H1 (cell line): ENCODE measurements at regions not wholly inside any gene's neighbourhood (a gene's known extent, or its start where the extent isn't known, plus 50 kb on each side); places are given as distances from the start of the nearest gene placed in this dataset.

Source experiments
- ASH2L ChIP-seq: fragments of 200-600, 300-600 bp; sonication (generic); IDR thresholded peaks from one replicate; pipeline ENCODE4 v1.7.1; 2017; ENCODE audit warnings: low read length
- CBX5 ChIP-seq: fragments of 300-800, 300-1000 bp; sonication (generic); IDR thresholded peaks from 2 replicates; pipeline ENCODE4 v1.7.1; 2016; ENCODE audit warnings: antibody characterized with exemption, low read length, low read depth
- CREB1 ChIP-seq: IDR thresholded peaks from 2 replicates; pipeline ENCODE4 v1.6.1; 2012; ENCODE audit warnings: inconsistent platforms
- KDM1A ChIP-seq: fragments of 200-600, 300-600 bp; sonication (generic); IDR thresholded peaks from 2 replicates; pipeline ENCODE4 v1.7.1; 2016; ENCODE audit warnings: mild to moderate bottlenecking, low read length, borderline replicate concordance
- TBP ChIP-seq: IDR thresholded peaks from 2 replicates; pipeline ENCODE4 v1.6.1; 2011; ENCODE audit warnings: low read depth, low read length, improper control_type of control experiment
- TEAD4 ChIP-seq: IDR thresholded peaks from 2 replicates; pipeline ENCODE4 v1.6.1; 2012; ENCODE audit warnings: low read depth, low read length, inconsistent platforms, mixed read lengths

GRCh38 chr5:4212071-4212739 lies 616.6 kb downstream of the IRX1 start (continued):
- TF ChIP-seq KDM1A (no peak), CREB1 (no peak), CBX5 (no peak), TBP (no peak), TEAD4 (no peak), ASH2L (no peak)
